Breast epithelium (tissue), 4 donors: ENCODE measurements at regions not wholly inside any gene's neighbourhood (a gene's known extent, or its start where the extent isn't known, plus 50 kb on each side); places are given as distances from the start of the nearest gene placed in this dataset.

Source experiments
- DNase-seq, 2 donors: peaks; one replicate each; pipeline ENCODE4 v3.0.0-alpha.2; 2019; ENCODE audit warnings: low spot score in 2 of 2
- H3K27ac ChIP-seq, 2 donors: fragments of 200-600 bp; sonication (generic) in 1 of 2; one replicate each; pipeline ENCODE4 v1.5.1; 2016 to 2019; ENCODE audit warnings: mild to moderate bottlenecking in 1 of 2
- H3K27me3 ChIP-seq, 2 donors: fragments of 200-600 bp; sonication (generic) in 1 of 2; one replicate each; pipeline versions ENCODE4 v1.5.1 to v1.6.0; 2017 to 2019; ENCODE audit warnings: control low read depth in 1 of 2, mild to moderate bottlenecking in 1 of 2
- H3K36me3 ChIP-seq: fragments of 200-600 bp; one replicate; pipeline ENCODE4 v1.5.1; 2019
- H3K4me1 ChIP-seq, 2 donors: fragments of 200-600 bp; sonication (generic); one replicate each; pipeline ENCODE4 v1.5.1; 2016 to 2019; ENCODE audit warnings: control low read depth in 1 of 2
- H3K4me3 ChIP-seq, 3 donors: fragments of 200-600 bp; sonication (generic); 1 replicate in 2 of 3; 2 replicates in 1 of 3; pipeline ENCODE4 v1.5.1; 2016 to 2019; ENCODE audit warnings: mild to moderate bottlenecking in 3 of 3, moderate library complexity in 2 of 3
- H3K9me3 ChIP-seq, 2 donors: fragments of 200-600 bp; sonication (generic) in 1 of 2; one replicate each; pipeline ENCODE4 v1.5.1; 2016 to 2019; ENCODE audit warnings: control low read depth in 1 of 2
- POLR2A ChIP-seq: fragments of 450-650 bp; IDR thresholded peaks from one replicate; pipeline ENCODE4 v1.6.1; 2016; ENCODE audit warnings: antibody characterized with exemption, mild to moderate bottlenecking, moderate library complexity
- POLR2AphosphoS5 ChIP-seq, 3 donors: sonication (generic); formaldehyde crosslinking; IDR thresholded peaks; one replicate each; pipeline ENCODE4 v1.6.1; 2017; ENCODE audit warnings: antibody characterized with exemption in 3 of 3
- intact Hi-C: fragments of 100-400 bp; cut with DNase I; formaldehyde crosslinking; loops from one replicate; pipeline ENCODE4 v1.15.1; 2023; ENCODE audit warnings: low total_unique reads
- TF ChIP-seq, protein P1 (sequence below), 3 donors: fragments of 450-650 bp; IDR thresholded peaks; one replicate each; pipeline ENCODE4 v1.5.1; 2016 to 2017; ENCODE audit warnings: antibody characterized with exemption in 3 of 3, mild to moderate bottlenecking in 3 of 3, moderate library complexity in 3 of 3

DNA sequence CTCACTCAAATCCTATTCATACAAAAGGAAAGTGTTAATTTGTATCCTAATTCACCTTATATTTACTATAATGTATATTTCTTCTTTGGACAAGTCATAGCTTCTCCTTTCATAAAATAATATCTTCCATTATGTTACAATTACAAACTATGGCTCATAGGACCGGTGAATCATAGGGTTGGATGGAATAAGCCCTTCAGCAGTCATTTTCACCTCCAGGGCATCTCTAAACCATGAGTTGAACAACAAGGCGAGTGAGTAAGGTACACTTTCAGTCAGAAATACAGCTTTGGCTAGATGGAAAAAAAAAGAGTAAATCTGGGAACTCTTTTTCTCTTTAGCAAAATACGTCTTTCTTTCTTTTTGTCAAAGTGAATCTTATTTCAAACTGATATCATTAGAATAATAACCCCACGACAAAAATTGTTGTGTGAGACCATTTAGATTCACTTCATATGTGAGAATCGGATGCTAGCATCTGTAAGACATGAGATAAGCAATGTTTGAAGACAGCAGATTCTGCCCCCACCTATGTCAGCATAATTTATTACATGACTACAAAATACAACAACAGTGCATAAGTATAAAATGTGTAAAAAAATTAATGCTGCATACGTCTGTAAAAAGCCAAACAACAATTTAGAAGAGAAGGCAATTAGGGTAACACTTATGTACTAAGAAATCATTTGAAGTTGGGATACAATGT, 184.4 kb upstream of the SLC38A2 start:
- Histone ChIP-seq H3K36me3 (no peaks in the 10 kb centered on the region), H3K4me3 (no peak overlapping the region), H3K4me1 (no peaks in the 10 kb centered on the region), H3K27ac (peak overlapping the region in 1 of 2 donors; percentile 56), H3K9me3 (no peaks in the 10 kb centered on the region), H3K27me3 (no peaks in the 10 kb centered on the region)
- intact Hi-C loops, result no loop called here
- TF ChIP-seq, protein P1, sequence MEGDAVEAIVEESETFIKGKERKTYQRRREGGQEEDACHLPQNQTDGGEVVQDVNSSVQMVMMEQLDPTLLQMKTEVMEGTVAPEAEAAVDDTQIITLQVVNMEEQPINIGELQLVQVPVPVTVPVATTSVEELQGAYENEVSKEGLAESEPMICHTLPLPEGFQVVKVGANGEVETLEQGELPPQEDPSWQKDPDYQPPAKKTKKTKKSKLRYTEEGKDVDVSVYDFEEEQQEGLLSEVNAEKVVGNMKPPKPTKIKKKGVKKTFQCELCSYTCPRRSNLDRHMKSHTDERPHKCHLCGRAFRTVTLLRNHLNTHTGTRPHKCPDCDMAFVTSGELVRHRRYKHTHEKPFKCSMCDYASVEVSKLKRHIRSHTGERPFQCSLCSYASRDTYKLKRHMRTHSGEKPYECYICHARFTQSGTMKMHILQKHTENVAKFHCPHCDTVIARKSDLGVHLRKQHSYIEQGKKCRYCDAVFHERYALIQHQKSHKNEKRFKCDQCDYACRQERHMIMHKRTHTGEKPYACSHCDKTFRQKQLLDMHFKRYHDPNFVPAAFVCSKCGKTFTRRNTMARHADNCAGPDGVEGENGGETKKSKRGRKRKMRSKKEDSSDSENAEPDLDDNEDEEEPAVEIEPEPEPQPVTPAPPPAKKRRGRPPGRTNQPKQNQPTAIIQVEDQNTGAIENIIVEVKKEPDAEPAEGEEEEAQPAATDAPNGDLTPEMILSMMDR (IDR thresholded peaks at IDR 0.05), result no peak
- TF ChIP-seq POLR2AphosphoS5 (IDR thresholded peaks at IDR 0.05), result no peak
- no peak for DNase-seq

DNA sequence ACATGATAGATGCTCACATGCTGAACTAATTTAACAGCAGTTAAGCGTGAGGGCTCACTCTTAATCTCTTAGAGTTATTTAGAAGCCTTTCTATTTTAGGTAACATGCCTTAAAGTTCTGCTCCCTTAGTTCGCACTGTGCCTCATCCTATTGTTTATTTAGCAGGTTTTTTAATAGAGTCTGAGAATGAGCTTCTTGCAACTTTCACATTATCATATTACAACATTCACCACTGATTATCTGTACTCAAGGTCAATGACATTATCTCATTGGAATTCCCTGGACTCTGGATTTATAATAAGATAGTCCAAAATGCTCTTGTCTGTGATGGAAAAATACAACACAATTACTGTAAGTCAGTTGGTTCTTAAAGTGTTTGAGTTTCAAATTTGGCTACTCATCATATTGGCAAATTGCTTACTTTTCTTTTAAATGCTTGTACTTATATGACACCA, 183.6 kb upstream of the SLC38A2 start:
- no peak for DNase-seq
- H3K36me3 ChIP-seq, result no peaks in the 10 kb centered on the region
- peak overlapping the region; percentile 54 to 71 for H3K27ac ChIP-seq
- H3K4me1 ChIP-seq, result no peaks in the 10 kb centered on the region
- H3K4me3 ChIP-seq, result no peak overlapping the region
- no peaks in the 10 kb centered on the region for H3K27me3 ChIP-seq
- intact Hi-C loops, result no loop called here
- no peak for TF ChIP-seq POLR2A
- no peak for TF ChIP-seq POLR2AphosphoS5 (IDR thresholded peaks at IDR 0.05)
- TF ChIP-seq, protein P1 (IDR thresholded peaks at IDR 0.05), result no peak
- H3K9me3 ChIP-seq, result no peaks in the 10 kb centered on the region

DNA sequence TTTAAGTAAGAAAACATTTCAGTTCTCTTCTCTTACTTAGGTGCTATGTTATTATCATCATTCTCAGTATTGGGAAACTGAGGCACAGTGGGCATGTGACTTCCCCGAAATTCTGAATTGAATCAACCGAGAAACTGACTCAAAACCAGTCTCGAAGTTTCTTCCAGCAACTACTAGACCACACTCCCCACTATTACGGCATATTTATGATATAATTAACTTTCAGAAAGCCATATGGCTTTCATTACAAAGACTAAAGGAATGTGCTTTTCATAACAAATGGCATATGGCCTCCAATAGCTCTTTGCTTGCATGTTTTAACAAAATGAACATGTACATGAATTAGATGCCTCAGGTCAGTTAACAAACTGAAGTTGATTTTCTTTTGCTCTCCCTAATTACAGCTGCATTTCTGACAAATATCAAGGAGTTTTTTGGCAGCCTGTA, 182.9 kb upstream of the SLC38A2 start:
- Histone ChIP-seq H3K4me1 (no peaks in the 10 kb centered on the region), H3K36me3 (no peaks in the 10 kb centered on the region), H3K27me3 (no peaks in the 10 kb centered on the region), H3K27ac (peak overlapping the region; percentile 54 to 71), H3K4me3 (no peak overlapping the region), H3K9me3 (no peaks in the 10 kb centered on the region)
- intact Hi-C loops, result no loop called here
- TF ChIP-seq, protein P1 (IDR thresholded peaks at IDR 0.05), result no peak
- no peak for TF ChIP-seq POLR2A
- no peak for TF ChIP-seq POLR2AphosphoS5 (IDR thresholded peaks at IDR 0.05)
- DNase-seq, result no peak

DNA sequence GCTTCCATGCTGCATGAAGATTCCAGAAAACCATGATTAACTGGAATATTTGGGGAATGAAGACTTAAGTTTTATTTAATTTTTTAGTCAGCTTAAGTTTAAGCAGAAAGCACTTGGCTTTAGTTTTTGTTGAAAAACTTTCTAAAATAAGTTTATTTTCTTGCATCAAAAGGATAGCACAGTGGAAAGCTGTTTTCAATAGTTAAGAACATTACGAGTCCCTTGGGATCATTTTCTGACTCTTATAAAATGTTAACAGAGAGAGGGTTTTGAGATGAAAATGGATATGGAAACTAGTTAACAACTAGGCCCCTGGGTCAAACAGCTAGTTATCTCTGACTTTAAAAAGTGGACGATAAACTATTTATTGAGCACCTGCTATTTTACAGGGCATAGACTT, 181.9 kb upstream of the SLC38A2 start:
- TF ChIP-seq, protein P1 (IDR thresholded peaks at IDR 0.05), result no peak
- TF ChIP-seq POLR2A (no peak), POLR2AphosphoS5 (IDR thresholded peaks at IDR 0.05) (no peak)
- intact Hi-C loops, result no loop called here
- no peaks in the 10 kb centered on the region for H3K9me3 ChIP-seq
- H3K4me1 ChIP-seq, result no peaks in the 10 kb centered on the region
- no peaks in the 10 kb centered on the region for H3K27me3 ChIP-seq
- no peaks in the 10 kb centered on the region for H3K36me3 ChIP-seq
- no peak overlapping the region for H3K4me3 ChIP-seq
- DNase-seq, result no peak
- peak overlapping the region; percentile 54 to 71 for H3K27ac ChIP-seq

DNA sequence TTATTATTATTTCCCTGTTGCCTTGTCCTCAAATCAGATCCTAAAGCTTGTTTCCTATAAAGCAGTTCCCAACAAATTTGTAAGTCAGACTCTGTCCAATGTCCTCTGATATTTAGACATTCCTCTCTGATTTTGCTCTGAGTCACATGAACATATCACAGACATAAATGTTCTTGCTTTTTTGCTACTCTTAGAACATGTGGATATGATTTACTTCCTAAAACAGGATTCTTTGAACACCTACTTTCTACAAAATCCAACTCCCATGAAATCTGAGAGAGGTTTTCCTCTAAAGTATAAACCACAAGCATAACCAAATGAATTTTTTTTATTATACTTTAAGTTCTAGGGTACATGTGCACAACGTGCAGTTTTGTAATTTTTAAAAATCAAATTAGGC, 181.3 kb upstream of the SLC38A2 start:
- intact Hi-C loops, result no loop called here
- H3K27ac ChIP-seq, result peak overlapping the region in 1 of 2 donors; percentile 45
- H3K4me3 ChIP-seq, result no peak overlapping the region
- DNase-seq, result no peak
- no peaks in the 10 kb centered on the region for H3K4me1 ChIP-seq
- H3K27me3 ChIP-seq, result no peaks in the 10 kb centered on the region
- TF ChIP-seq POLR2A (no peak), POLR2AphosphoS5 (IDR thresholded peaks at IDR 0.05) (no peak)
- TF ChIP-seq, protein P1 (IDR thresholded peaks at IDR 0.05), result no peak
- H3K9me3 ChIP-seq, result no peaks in the 10 kb centered on the region
- H3K36me3 ChIP-seq, result no peaks in the 10 kb centered on the region
